HG03103 (cell line): ENCODE measurements at regions not wholly inside any gene's neighbourhood (a gene's known extent, or its start where the extent isn't known, plus 50 kb on each side); places are given as distances from the start of the nearest gene placed in this dataset.
A peak's percentile ranks its signal among the peaks of the same experiment; 100 is the strongest.

Source experiments
- ATAC-seq: cut with Tn5 transposase; IDR thresholded peaks from one replicate; pipeline ENCODE4 v1.9.1; 2021; ENCODE audit warnings: low read depth; ENCODE audit not compliant: unreplicated experiment

GRCh38 chrX:45760187-45760742 lies 559.6 kb upstream of the DIPK2B start:
- ATAC-seq, result no peak

- ATAC-seq, result peak; percentile 74
Measured at GRCh38 chrX:45758738-45759397, 558.2 kb upstream of the DIPK2B start.

DNA sequence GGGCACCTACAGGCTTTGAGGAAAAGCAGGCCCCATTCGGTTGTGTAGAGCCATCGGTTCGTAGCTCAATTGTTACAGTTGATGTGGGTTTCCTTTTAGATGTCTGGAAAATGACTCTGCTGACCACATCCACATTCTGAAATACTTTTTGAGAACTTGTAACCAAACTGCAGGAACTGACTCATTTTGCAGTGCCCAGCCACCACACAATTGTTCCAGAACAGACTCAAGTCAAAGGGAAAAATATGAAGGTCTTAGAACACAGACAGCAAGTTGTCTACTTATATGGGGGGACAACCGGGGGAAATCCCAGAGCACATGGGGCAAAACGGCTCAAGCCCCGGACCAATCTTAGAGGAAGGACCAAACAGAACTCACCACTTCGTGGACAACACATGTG lies 557.6 kb upstream of the DIPK2B start:
- no peak for ATAC-seq

- ATAC-seq, result no peak
Measured at GRCh38 chrX:45757272-45757671, 556.6 kb upstream of the DIPK2B start.

DNA sequence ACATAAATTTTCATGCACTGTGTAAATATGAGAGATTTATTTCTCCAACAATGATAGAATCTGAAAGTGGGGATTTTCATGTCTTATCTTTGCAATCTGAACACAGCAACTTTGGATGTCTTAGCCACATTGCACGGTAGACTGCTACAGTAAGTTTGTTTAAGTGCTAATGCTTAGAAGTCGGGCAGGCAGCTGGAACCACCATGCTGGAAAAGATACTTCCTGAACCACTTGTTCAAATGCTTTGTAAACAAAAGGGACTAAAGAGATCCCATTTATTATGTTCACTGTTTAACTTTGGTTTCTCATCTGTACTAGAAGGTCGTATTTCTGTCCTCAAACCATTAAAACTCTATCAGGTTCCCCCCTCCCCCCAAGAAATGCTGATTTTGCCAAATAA lies 555.9 kb upstream of the DIPK2B start:
- ATAC-seq, result no peak

GRCh38 chrX:45755703-45756102 lies 555.0 kb upstream of the DIPK2B start:
- no peak for ATAC-seq

- no peak for ATAC-seq
Measured at GRCh38 chrX:45751156-45751555, 550.5 kb upstream of the DIPK2B start.

DNA sequence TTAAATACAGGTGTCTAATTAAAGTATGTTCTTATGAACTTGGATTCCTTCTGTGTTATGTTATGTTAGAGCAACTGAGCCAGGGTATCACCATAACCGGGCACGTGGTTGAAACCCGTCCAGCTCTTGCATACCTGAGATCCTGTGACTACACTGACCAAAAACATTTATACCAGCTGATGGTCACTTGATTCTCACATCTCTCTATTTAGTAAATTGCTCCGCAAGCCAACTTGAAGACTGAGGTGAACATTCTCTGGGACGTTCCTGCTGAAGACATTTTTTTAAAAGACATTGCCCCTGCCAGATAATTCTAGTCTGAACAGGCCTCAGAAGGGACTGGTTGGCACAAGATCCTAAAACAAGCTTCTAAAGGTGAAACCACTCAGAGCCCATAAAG lies 550.0 kb upstream of the DIPK2B start:
- no peak for ATAC-seq

GRCh38 chrX:45749375-45749774 lies 548.7 kb upstream of the DIPK2B start:
- ATAC-seq, result no peak

GRCh38 chrX:45748369-45748774 lies 547.7 kb upstream of the DIPK2B start:
- no peak for ATAC-seq

- ATAC-seq, result no peak
Measured at GRCh38 chrX:45747905-45748304, 547.2 kb upstream of the DIPK2B start.

- ATAC-seq, result no peak
Measured at GRCh38 chrX:45745479-45745878, 544.8 kb upstream of the DIPK2B start.

- ATAC-seq, result no peak
Measured at GRCh38 chrX:45743906-45744625, 543.4 kb upstream of the DIPK2B start.

DNA sequence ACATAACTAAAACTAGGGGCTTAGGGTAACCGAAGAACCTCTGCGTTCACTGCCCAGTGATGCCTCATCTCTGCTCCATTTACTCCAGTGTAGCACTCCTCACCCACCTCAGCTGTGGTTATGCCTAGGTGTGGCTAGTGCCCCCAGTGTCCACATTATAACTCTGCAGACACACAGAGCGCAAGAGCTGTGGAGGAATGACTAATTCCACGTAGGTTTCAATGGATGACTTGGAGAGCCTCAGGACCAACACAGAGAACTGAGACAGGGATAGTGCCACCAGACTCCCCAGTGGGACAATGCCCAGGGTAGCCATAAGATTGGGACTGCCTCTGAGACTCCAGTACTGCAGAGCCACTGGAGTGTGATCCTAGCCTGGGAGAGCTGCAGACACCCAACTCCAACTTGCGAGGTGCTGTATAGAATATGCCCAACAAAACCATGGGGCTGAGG lies 542.4 kb upstream of the DIPK2B start:
- no peak for ATAC-seq

GRCh38 chrX:45740291-45740690 lies 539.6 kb upstream of the DIPK2B start:
- ATAC-seq, result no peak

- no peak for ATAC-seq
Measured at GRCh38 chrX:45735571-45735970, 534.9 kb upstream of the DIPK2B start.

- no peak for ATAC-seq
Measured at GRCh38 chrX:45731448-45731847, 530.8 kb upstream of the DIPK2B start.

GRCh38 chrX:45727761-45728160 lies 527.1 kb upstream of the DIPK2B start:
- ATAC-seq, result no peak

- ATAC-seq, result no peak
Measured at GRCh38 chrX:45722471-45722870, 521.8 kb upstream of the DIPK2B start.

DNA sequence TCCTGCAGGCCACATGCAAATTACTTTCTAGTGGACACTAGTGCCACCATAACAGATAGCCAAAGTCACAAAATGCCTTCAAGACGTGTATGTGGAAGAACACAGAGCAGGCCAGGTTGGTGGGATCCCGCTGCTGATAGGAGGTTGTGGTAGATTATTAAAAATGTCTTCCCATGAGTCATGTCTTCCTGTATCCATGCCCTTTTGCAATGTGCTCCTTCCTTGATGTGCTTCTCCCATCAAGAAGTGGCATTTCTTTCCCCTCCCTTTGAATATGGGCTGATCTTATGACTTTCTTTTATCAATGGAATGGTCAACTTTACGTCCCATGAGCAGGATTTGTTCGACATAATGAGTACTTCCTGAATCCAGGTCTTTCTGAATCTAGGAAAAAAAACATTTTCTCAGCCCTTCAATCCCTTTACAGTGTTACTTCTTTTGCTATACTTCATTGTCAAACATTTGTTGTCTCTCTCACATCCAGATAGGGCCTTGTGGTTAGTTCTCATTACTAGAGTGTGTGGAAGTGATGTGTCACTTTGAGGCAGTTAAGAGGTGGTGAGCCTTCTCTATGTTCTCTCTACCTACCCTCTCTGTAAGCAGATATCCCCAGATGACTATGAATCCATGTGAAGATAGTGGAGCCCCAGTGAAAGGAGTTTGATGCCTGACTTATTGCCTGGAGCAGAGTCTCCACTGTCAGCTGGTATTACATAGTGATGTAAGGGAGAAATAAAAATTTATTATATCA lies 519.2 kb upstream of the DIPK2B start:
- no peak for ATAC-seq

- ATAC-seq, result no peak
Measured at GRCh38 chrX:45718676-45719075, 518.0 kb upstream of the DIPK2B start.
